Aorta (tissue), 5 donors: ENCODE measurements at regions not wholly inside any gene's neighbourhood (a gene's known extent, or its start where the extent isn't known, plus 50 kb on each side); places are given as distances from the start of the nearest gene placed in this dataset.
"Not testable (repeated sequence)": the region's sequence is repeated elsewhere in the genome, so short reads cannot be mapped to it uniquely, and the experiment has no call there.

Experiments
- ATAC-seq: fragments of 200-7000 bp; cut with Tn5 transposase; one replicate; pipeline ENCODE4 v1.9.1; 2022; ENCODE audit warnings: moderate library complexity; ENCODE audit not compliant: low FRiP score
- DNase-seq, 2 donors: peaks; one replicate each; pipeline ENCODE4 v3.0.0-alpha.2; 2020
- H3K27ac ChIP-seq, 2 donors: one replicate each; pipeline ENCODE4 v1.5.1; 2013; ENCODE audit warnings: low read length in 2 of 2, mild to moderate bottlenecking in 2 of 2, moderate library complexity in 2 of 2, control low read depth in 1 of 2, inconsistent platforms in 1 of 2, low read depth in 1 of 2
- H3K27me3 ChIP-seq, 2 donors: one replicate each; pipeline ENCODE4 v1.6.1; 2013; ENCODE audit warnings: control low read depth in 1 of 2, low read length in 1 of 2, mild to moderate bottlenecking in 1 of 2, moderate library complexity in 1 of 2; ENCODE audit not compliant: insufficient read depth in 2 of 2, control insufficient read depth in 1 of 2
- H3K36me3 ChIP-seq, 2 donors: one replicate each; pipeline ENCODE4 v1.6.1; 2013; ENCODE audit warnings: control low read depth in 1 of 2, low read length in 1 of 2, mild to moderate bottlenecking in 1 of 2; ENCODE audit not compliant: insufficient read depth in 2 of 2, control insufficient read depth in 1 of 2
- H3K4me1 ChIP-seq, 2 donors: one replicate each; pipeline ENCODE4 v1.6.1; 2013; ENCODE audit warnings: low read length in 2 of 2, control low read depth in 1 of 2, mild to moderate bottlenecking in 1 of 2, moderate library complexity in 1 of 2; ENCODE audit not compliant: insufficient read depth in 2 of 2, control insufficient read depth in 1 of 2
- H3K4me3 ChIP-seq, 2 donors: one replicate each; pipeline ENCODE4 v1.5.1; 2013; ENCODE audit warnings: low read length in 2 of 2, control low read depth in 1 of 2, mild to moderate bottlenecking in 1 of 2
- H3K9me3 ChIP-seq: one replicate; pipeline ENCODE4 v1.6.1; 2013; ENCODE audit warnings: mild to moderate bottlenecking, low read length; ENCODE audit not compliant: control insufficient read depth
- WGBS, 2 donors: extraction: QIAGEN DNeasy Blood & Tissue Kit; methylation state at CpG; one replicate each; pipeline ENCODE4 v1.1.7; 2013; 5-methylcytosine and 5-hydroxymethylcytosine counted together
- intact Hi-C, 2 donors: fragments of 100-400 bp; cut with DNase I; formaldehyde crosslinking; loops; one replicate each; pipeline versions ENCODE4 v1.14.2 to v1.15.0; 2022
- donor health status: healthy with polysubstance abuse.
- donor health status: Bipolar disorder and iron deficiency.
- donor health status: DM: no; HTN: no; CAD: no.
- donor health status: DM: no; HTN: no; CAD: no.
- donor health status: DM: yes; HTN: yes; CAD: no.

DNA sequence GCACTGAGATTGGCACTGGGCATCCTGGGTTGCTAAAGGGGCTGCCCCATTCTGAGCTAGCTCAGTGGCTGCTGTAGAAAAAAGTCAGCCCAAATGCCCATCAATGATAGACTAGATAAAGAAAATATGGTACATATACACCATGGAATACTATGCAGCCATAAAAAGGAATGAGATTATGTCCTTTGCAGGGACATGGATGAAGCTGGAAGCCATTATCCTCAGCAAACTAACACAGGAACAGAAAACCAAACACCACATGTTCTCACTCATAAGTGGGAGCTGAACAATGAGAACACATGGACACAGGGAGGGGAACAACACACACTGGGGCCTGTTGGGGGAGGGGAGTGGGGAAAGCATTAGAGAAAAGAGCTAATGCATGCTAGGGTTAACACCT, 185.3 kb upstream of the JUN start:
- not testable (repeated sequence) for DNase-seq, H3K27me3 ChIP-seq, H3K9me3 ChIP-seq, ATAC-seq, H3K4me3 ChIP-seq, H3K36me3 ChIP-seq, H3K4me1 ChIP-seq
- intact Hi-C loops: loop anchor here in 1 of 2 donors (5.0 kb wide), 1 partner anchor 43 kb away; no protein-coding TSS in a partner anchor
- H3K27ac ChIP-seq: peak overlapping the region in 1 of 2 donors; percentile 52

DNA sequence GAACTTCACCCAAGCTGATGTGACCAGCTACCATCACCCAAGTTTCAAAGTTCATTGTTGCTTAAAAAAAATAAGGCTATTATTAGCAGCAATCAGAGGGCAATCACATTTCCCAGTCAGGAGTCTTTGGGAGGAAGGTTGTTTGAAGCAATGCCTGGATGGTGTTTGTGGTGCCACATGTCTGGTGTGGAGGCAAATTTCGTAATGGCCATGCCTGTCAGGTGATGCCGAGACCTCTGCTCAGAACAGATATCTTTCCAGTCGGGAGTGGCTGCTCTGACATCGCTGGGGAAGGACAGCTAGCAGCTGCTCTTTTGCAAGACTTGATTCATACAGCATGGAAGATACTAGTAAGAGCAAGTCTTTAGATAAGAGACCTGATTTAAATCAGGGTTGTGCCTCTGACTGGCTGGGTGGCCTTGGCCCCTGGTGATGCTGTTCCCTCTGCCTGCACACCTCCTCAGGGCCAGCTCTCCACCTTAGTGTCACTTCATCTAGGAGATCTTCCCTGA, 187.8 kb upstream of the JUN start:
- no peaks in the 10 kb centered on the region for H3K36me3 ChIP-seq
- H3K27ac ChIP-seq: no peak overlapping the region
- H3K4me1 ChIP-seq: no peaks in the 10 kb centered on the region
- no peaks in the 10 kb centered on the region for H3K27me3 ChIP-seq
- WGBS, 2 donors: 81 to 82% methylated on average over 4 of the region's 4 CpGs
- ATAC-seq (peak; percentile 33), DNase-seq (peak in 1 of 2 donors; percentile 62)
- no peak overlapping the region for H3K4me3 ChIP-seq
- no peaks in the 10 kb centered on the region for H3K9me3 ChIP-seq
- intact Hi-C loops: no loop called here

- Histone ChIP-seq H3K27ac (no peak overlapping the region), H3K4me3 (no peak overlapping the region), H3K36me3 (no peaks in the 10 kb centered on the region), H3K27me3 (no peaks in the 10 kb centered on the region), H3K4me1 (no peaks in the 10 kb centered on the region), H3K9me3 (no peaks in the 10 kb centered on the region)
- ATAC-seq (no peak), DNase-seq (no peak)
- intact Hi-C loops: no loop called here
- 85 to 92% methylated on average over 3 of the region's 3 CpGs for whole genome bisulfite sequencing, 2 donors
Observed at GRCh38 chr1:58975888-58976287, 192.0 kb upstream of the JUN start.

DNA sequence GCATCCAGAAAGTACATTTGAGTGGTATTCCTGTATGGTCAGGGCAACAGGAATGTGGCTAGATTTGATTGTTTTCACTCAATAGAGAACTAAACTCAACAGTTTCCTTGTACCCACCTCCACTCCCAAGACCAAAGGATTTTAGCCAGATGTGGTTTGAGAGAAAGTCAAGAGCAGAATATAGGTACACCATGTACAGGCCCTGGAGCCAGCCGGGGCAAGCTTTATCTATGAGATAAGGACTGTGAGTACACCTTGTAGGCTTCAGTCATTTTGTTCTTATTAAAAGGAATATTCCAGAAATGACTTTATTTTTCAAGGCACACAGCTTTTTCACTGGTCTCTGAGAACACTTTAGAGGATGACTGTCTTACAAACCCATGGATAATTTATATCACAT, 192.4 kb upstream of the JUN start:
- Histone ChIP-seq H3K4me3 (no peak overlapping the region), H3K36me3 (no peaks in the 10 kb centered on the region), H3K9me3 (no peaks in the 10 kb centered on the region), H3K4me1 (no peaks in the 10 kb centered on the region), H3K27ac (no peak overlapping the region), H3K27me3 (no peaks in the 10 kb centered on the region)
- no peak for ATAC-seq
- 83 to 91% methylated on average over 1 of the region's 1 CpG for WGBS, 2 donors
- intact Hi-C loops: no loop called here
- no peak for DNase-seq

- intact Hi-C loops: no loop called here
- DNase-seq: no peak
- Histone ChIP-seq H3K9me3 (no peaks in the 10 kb centered on the region), H3K36me3 (no peaks in the 10 kb centered on the region), H3K4me1 (no peaks in the 10 kb centered on the region), H3K27ac (no peak overlapping the region), H3K4me3 (no peak overlapping the region), H3K27me3 (no peaks in the 10 kb centered on the region)
- whole genome bisulfite sequencing, 2 donors: 93 to 95% methylated on average over 1 of the region's 1 CpG
- ATAC-seq: no peak
Observed at GRCh38 chr1:58977598-58977997, 193.8 kb upstream of the JUN start.

GRCh38 chr1:58978096-58978495, 194.2 kb upstream of the JUN start:
- no peak overlapping the region for H3K27ac ChIP-seq
- intact Hi-C loops: no loop called here

GRCh38 chr1:58979086-58979485, 195.2 kb upstream of the JUN start:
- Histone ChIP-seq H3K36me3 (no peaks in the 10 kb centered on the region), H3K4me3 (no peak overlapping the region), H3K9me3 (no peaks in the 10 kb centered on the region), H3K27me3 (no peaks in the 10 kb centered on the region), H3K4me1 (no peaks in the 10 kb centered on the region), H3K27ac (no peak overlapping the region)
- ATAC-seq (no peak), DNase-seq (no peak)
- intact Hi-C loops: no loop called here
- WGBS, 2 donors: 84 to 90% methylated on average over 3 of the region's 3 CpGs

More at GRCh38 chr1:58978096-58978495, 194.2 kb upstream of the JUN start:
- Histone ChIP-seq H3K4me1 (no peaks in the 10 kb centered on the region), H3K27me3 (no peaks in the 10 kb centered on the region), H3K4me3 (no peak overlapping the region), H3K36me3 (no peaks in the 10 kb centered on the region), H3K9me3 (no peaks in the 10 kb centered on the region)
- ATAC-seq (no peak), DNase-seq (no peak)
- 89 to 93% methylated on average over 2 of the region's 2 CpGs for WGBS, 2 donors

DNA sequence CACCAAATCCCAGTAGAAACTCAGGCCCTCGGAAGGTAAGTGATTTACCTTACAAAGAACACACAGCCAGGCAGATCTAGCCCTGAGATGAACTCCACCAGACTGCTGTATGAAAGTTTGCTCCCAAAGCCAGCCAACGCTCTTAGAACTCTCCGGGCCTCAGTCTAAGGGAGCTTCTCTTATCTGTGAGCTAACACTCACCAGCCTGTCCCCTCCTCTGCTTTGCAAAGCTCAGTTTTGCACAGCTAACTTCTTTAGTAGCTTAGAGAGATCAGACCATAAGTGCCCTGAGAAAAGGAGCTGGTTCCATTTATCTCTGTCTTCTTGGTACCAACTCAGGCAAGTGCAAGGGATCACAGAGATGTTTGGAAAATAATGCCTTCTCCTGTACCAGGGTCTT, 195.8 kb upstream of the JUN start:
- Histone ChIP-seq H3K27ac (no peak overlapping the region), H3K4me3 (no peak overlapping the region), H3K9me3 (no peaks in the 10 kb centered on the region), H3K36me3 (no peaks in the 10 kb centered on the region), H3K27me3 (no peaks in the 10 kb centered on the region), H3K4me1 (no peaks in the 10 kb centered on the region)
- intact Hi-C loops: no loop called here
- 95 to 96% methylated on average over 3 of the region's 3 CpGs for WGBS, 2 donors
- no peak for DNase-seq
- ATAC-seq: no peak

- H3K9me3 ChIP-seq: no peaks in the 10 kb centered on the region
- H3K4me1 ChIP-seq: no peaks in the 10 kb centered on the region
- no peak overlapping the region for H3K27ac ChIP-seq
- intact Hi-C loops: no loop called here
- 93 to 100% methylated on average over 1 of the region's 1 CpG for WGBS, 2 donors
- ATAC-seq (no peak), DNase-seq (no peak)
- H3K27me3 ChIP-seq: no peaks in the 10 kb centered on the region
- no peak overlapping the region for H3K4me3 ChIP-seq
- H3K36me3 ChIP-seq: no peaks in the 10 kb centered on the region
Observed at GRCh38 chr1:58981392-58981791, 197.5 kb upstream of the JUN start.
